Lower leg skin (tissue), 3 donors: ENCODE measurements at regions not wholly inside any gene's neighbourhood (a gene's known extent, or its start where the extent isn't known, plus 50 kb on each side); places are given as distances from the start of the nearest gene placed in this dataset.

Experiments
- POLR2A ChIP-seq, 2 donors: fragments of 450-650 bp; IDR thresholded peaks; one replicate each; pipeline ENCODE4 v1.6.1; 2016 to 2017; ENCODE audit warnings: antibody characterized with exemption in 2 of 2, mild to moderate bottlenecking in 1 of 2, moderate library complexity in 1 of 2
- TF ChIP-seq, protein P1 (sequence below), 3 donors: fragments of 450-650 bp; IDR thresholded peaks; one replicate each; pipeline ENCODE4 v1.5.1; 2016; ENCODE audit warnings: antibody characterized with exemption in 3 of 3, mild to moderate bottlenecking in 3 of 3, moderate library complexity in 2 of 3

DNA sequence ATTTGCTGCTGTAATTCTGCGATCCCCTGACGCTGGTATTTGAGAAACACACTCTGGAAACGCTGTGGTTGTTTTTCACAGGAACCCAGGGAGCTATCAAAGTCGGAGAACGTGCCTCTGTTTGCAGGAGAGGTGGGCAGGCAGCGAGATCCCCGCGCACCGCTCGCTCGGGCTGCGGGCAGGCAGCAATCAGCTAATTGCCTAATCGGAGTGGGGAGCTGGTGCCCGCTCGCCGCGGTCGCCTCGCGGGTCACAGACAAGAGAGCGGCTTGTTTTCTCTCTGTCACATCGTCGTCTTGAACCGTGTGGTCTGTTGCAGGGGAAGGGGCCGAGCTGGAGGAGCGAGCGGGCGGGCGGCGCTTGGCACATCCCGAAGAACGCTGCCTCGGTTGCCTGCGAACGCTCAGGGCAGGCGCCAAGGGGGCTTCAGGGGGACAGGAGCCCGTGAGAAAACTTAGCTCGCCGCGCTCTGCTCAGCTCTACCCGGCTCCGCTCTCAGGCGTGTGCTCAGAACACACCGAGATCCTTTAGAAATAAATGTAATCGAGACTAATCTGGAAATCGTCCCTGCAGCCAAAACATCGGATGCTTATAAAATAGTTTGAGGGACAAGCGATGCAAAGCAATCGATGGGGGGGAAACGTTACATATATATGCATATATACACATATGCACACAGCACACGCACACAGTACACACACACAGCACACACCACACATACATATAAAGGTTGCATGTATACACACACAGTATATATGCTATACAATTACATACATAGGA lies 93.6 kb upstream of the SMYD2 start:
- no peak for TF ChIP-seq POLR2A (IDR thresholded peaks at IDR 0.05)
- TF ChIP-seq, protein P1, sequence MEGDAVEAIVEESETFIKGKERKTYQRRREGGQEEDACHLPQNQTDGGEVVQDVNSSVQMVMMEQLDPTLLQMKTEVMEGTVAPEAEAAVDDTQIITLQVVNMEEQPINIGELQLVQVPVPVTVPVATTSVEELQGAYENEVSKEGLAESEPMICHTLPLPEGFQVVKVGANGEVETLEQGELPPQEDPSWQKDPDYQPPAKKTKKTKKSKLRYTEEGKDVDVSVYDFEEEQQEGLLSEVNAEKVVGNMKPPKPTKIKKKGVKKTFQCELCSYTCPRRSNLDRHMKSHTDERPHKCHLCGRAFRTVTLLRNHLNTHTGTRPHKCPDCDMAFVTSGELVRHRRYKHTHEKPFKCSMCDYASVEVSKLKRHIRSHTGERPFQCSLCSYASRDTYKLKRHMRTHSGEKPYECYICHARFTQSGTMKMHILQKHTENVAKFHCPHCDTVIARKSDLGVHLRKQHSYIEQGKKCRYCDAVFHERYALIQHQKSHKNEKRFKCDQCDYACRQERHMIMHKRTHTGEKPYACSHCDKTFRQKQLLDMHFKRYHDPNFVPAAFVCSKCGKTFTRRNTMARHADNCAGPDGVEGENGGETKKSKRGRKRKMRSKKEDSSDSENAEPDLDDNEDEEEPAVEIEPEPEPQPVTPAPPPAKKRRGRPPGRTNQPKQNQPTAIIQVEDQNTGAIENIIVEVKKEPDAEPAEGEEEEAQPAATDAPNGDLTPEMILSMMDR (IDR thresholded peaks at IDR 0.05): no peak
